GM18870 (cell line): ENCODE measurements at regions not wholly inside any gene's neighbourhood (a gene's known extent, or its start where the extent isn't known, plus 50 kb on each side); places are given as distances from the start of the nearest gene placed in this dataset.

Experiments used
- ATAC-seq: cut with Tn5 transposase; IDR thresholded peaks from one replicate; pipeline ENCODE4 v1.9.1; 2021; ENCODE audit warnings: moderate library complexity; ENCODE audit not compliant: unreplicated experiment

- ATAC-seq: no peak
Observed at GRCh38 chr4:82038936-82039335, 334.9 kb downstream of the HNRNPD start.

- ATAC-seq: no peak
Observed at GRCh38 chr4:82036181-82036580, 337.6 kb downstream of the HNRNPD start.

GRCh38 chr4:82034878-82035277, 338.9 kb downstream of the HNRNPD start:
- ATAC-seq: no peak

- ATAC-seq: no peak
Observed at GRCh38 chr4:82033862-82034261, 339.9 kb downstream of the HNRNPD start.

- ATAC-seq: no peak
Observed at GRCh38 chr4:82031376-82031927, 342.3 kb downstream of the HNRNPD start.

GRCh38 chr4:82017680-82018079, 356.1 kb downstream of the HNRNPD start:
- no peak for ATAC-seq

- no peak for ATAC-seq
Observed at GRCh38 chr4:82005158-82005557, 368.6 kb downstream of the HNRNPD start.

GRCh38 chr4:81997313-81997712, 376.5 kb downstream of the HNRNPD start:
- ATAC-seq: no peak

- ATAC-seq: no peak
Observed at GRCh38 chr4:81990898-81991297, 382.9 kb downstream of the HNRNPD start.

- no peak for ATAC-seq
Observed at GRCh38 chr4:81990211-81990610, 383.6 kb downstream of the HNRNPD start.

- ATAC-seq: no peak
Observed at GRCh38 chr4:81989202-81989601, 384.6 kb downstream of the HNRNPD start.

- ATAC-seq: no peak
Observed at GRCh38 chr4:81988178-81988577, 385.6 kb downstream of the HNRNPD start.

- no peak for ATAC-seq
Observed at GRCh38 chr4:81984746-81985145, 389.0 kb downstream of the HNRNPD start.

- ATAC-seq: peak; percentile 46
Observed at GRCh38 chr4:81982846-81983540, 390.8 kb downstream of the HNRNPD start.

GRCh38 chr4:81981218-81981617, 392.6 kb downstream of the HNRNPD start:
- ATAC-seq: no peak

GRCh38 chr4:81974523-81974922, 399.3 kb downstream of the HNRNPD start:
- ATAC-seq: no peak

GRCh38 chr4:81971637-81972381, 402.0 kb downstream of the HNRNPD start:
- no peak for ATAC-seq

GRCh38 chr4:81971061-81971460, 402.7 kb downstream of the HNRNPD start:
- ATAC-seq: no peak

GRCh38 chr4:81970454-81970853, 403.3 kb downstream of the HNRNPD start:
- no peak for ATAC-seq

GRCh38 chr4:81966676-81967075, 407.1 kb downstream of the HNRNPD start:
- ATAC-seq: no peak

- ATAC-seq: no peak
Observed at GRCh38 chr4:81965911-81966310, 407.9 kb downstream of the HNRNPD start.

GRCh38 chr4:81965454-81965853, 408.3 kb downstream of the HNRNPD start:
- no peak for ATAC-seq

- ATAC-seq: no peak
Observed at GRCh38 chr4:81963763-81964020, 410.1 kb downstream of the HNRNPD start.
